HG03460 (cell line): ENCODE measurements at regions not wholly inside any gene's neighbourhood (a gene's known extent, or its start where the extent isn't known, plus 50 kb on each side); places are given as distances from the start of the nearest gene placed in this dataset.
A peak's percentile ranks its signal among the peaks of the same experiment; 100 is the strongest.

ENCODE experiments used
- ATAC-seq: cut with Tn5 transposase; IDR thresholded peaks from one replicate; pipeline ENCODE4 v1.9.1; 2021; ENCODE audit not compliant: unreplicated experiment

DNA sequence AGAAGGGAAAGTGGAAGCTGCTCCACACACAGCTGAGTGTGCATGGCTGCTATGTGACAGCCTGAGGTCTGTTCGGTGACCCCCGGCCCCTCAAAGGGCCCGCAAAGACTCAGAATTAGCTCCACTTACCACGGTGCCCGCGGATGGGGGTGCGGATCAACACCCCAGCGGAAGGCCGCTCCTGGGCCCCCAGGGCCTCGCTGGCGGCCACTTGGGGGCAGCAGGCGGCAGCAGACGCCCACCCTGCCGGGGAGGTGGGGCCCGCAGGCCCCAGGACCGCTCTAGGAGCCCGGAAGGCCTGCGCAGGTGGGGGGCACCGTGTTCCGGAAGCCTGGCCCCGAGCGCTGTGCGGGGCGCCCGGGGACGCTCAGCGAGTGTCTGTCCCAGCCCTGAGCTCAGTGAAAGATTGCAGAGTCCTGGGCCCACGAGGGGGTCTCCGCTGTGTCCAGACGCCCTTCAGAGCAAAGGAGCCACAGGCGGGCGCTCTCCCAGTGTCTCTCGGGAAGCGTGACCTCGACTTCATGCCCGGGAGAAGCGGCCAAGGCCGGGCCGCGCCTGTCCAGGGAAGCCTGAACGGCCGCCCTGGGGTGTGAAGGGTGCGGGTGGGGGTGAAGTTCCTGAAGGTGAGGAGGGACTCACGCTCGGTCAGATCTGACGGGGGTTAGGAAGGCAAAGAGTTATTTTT is 118.7 kb downstream of the VAPA start:
- ATAC-seq, result peak; percentile 67

DNA sequence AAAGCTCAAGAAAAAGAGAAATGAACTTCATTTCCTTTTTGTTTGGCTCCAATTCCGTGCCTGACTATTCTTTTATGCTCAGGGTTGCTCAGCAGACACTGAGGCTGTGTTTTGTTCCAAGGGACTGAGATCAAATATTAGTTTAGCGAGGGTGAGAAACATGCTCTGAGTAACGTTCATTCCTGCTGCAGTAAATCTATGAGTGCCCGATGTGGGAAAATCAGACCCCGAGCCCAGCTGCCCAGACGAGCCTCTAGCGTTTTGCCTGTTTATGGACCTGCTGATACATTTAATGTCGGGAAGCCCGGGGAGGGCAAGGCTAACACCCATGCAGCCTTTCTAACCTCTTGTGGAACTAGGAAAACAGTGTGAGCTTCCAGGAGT is 119.2 kb downstream of the VAPA start:
- no peak for ATAC-seq

DNA sequence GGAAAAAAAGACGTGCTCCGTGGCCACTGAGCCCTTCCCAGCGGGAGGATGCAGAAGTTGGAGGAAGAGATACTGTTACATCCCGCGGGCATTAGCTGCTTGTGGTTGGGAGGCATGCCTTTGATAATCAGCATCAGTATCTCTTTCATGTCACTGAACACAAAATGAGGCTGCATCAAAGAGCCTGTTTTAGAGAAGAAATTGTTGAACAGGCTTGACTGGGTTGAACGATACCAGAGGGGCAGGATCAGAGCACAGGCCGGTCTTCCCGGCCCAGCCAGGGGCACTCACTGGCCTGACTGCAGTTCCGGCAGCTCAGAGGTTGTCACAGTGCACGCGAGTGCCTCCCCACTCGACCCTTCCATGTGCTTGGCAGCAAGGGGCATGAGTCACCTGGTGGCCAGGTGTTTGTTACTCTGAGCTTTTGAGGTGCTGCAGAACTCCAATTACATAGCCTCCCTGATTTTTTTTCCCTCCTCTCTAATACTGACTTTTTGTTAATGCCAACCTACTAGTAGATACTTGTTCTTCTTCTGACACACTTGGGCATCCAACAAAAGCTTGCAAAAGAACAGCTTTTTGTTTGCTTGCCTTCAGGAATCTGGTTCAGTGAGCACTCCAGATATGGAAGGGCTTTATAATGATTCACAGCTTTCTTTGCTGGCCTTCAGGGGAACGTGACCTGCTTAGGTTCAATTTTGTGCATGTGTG is 121.6 kb downstream of the VAPA start:
- ATAC-seq, result no peak

GRCh38 chr18:10036479-10036878 is 122.7 kb downstream of the VAPA start:
- ATAC-seq, result no peak

DNA sequence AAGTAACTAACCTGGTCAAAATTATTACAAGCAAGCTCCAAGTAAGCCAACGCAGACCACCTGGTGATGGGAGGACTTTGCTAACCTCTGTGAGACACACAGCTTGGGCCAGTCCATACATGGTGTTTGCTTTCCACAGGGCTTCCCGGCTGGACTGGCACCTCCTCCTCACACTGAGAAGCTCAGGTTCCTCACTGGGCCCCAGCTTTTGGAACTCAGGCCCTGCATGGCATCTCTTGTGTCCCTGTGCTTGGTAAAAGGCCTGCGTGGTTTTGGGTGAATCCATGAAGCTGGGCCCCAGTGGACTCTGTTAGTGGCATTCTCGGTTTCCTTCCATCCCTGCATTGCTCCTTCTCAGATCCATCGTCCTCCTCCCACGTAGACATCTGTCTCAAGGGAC is 123.4 kb downstream of the VAPA start:
- ATAC-seq, result no peak

DNA sequence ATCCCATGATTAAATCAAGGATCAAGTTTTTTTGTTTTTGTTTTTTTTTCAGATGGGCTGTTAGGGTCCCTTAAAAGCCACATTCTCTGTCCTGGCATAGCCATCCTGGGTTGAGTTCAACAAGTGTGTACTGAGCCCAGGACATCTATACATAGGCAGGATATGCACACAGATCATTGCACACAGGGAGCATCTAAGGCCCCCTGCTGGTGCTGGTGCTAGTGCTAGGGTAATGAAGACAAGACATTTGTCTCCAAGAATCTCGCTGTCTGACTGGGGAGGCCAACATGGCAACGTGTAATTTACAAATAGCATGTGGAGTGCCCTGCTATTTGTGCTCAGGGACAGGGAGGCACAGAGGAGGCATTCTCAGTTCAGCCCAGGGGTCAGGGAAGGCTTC is 124.5 kb downstream of the VAPA start:
- ATAC-seq, result no peak

GRCh38 chr18:10040287-10041011 is 126.6 kb downstream of the VAPA start:
- no peak for ATAC-seq

- ATAC-seq, result no peak
These were observed 127.4 kb downstream of the VAPA start for GRCh38 chr18:10041180-10041579.

DNA sequence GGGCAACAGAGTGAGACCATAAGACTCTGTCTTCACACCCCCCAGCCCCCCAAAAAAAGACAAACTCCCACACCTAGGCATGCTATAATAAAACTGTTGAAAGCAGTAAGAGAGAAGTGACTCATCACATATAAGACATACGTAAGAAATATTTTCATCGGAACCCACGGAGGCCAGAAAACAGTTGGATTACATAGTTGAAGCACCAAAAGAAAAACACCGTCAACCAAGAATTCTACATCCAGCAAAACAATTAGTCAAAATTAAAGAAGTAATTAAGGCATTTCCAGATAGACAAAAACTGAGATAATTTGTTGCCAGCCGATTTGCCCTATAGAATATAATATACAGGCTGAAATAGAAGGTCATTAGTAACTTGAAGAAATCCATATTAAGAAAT is 128.7 kb downstream of the VAPA start:
- ATAC-seq, result no peak

GRCh38 chr18:10044054-10044453 is 130.2 kb downstream of the VAPA start:
- ATAC-seq, result no peak

DNA sequence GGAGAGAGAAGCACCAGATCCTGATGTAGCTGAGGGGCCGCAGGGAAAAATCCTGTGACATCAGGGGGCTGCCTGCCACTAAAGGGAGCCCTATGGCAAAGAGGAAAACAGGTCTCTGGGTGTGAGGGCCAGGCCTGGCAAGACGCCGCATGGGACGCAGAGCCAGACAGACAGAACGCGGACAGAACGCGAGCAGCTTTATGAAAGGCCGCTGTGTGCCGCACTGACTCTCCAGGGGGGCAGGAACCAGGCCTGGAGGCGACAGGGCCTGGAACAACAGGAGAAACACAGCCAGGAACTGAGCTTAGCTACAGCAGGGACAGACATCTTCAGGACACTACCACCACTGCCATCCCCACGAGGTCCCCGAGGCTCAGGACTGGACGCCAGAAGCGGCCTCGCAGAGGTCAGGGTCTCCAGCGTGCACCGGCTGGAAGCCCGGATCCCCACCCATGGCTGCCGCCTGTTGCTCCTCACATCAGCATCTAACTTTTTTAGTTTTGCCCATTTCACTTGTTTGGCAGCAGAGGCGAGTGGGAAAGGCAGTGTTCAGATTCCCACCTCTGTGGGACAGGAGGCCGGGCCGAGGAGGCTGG is 131.6 kb downstream of the VAPA start:
- ATAC-seq, result no peak

GRCh38 chr18:10046178-10046807 is 132.5 kb downstream of the VAPA start:
- ATAC-seq, result no peak

DNA sequence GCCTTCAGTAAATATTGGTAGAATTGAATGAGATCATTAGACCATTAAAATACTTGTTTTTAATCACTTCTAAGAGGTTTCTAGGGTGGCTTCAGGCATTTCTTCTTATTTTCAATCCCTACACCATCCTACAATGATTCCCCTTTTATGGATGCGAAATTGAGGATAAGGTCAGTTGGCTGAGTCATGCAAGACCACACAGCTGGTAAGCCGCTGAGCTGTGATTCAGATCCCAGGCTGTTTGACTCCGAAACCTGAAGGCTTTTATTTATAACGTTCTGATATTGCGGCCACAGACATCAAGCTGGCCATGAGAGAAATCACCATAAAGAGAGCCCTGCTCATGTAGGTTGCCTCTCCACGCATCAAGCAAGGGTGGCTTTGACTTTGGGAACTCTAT is 133.4 kb downstream of the VAPA start:
- no peak for ATAC-seq

GRCh38 chr18:10049747-10050146 is 135.9 kb downstream of the VAPA start:
- no peak for ATAC-seq

DNA sequence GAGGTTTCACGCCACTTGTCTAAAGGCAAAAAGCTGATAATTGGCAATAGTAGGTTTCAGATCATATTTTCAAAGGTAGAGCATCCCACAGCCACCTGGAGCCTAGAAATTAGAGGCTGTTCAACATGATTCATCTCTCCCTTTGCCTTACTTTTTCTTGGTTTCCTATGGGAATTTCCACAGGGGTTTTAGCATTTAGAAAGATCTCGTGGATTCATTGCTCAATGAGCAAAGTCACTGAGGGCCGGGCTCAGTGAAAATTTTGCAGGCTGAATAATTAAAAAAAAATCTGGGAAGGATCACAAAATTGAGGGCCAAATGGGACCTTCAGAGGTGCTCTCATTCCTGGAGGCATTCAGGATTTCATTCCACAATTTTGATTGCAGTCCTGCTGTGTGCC is 137.1 kb downstream of the VAPA start:
- ATAC-seq, result no peak

GRCh38 chr18:10051877-10052631 is 138.2 kb downstream of the VAPA start:
- ATAC-seq, result no peak

GRCh38 chr18:10052871-10053270 is 139.1 kb downstream of the VAPA start:
- no peak for ATAC-seq

- no peak for ATAC-seq
These were observed 140.0 kb downstream of the VAPA start for GRCh38 chr18:10053861-10054260.

- no peak for ATAC-seq
These were observed 140.6 kb downstream of the VAPA start for GRCh38 chr18:10054366-10054765.

DNA sequence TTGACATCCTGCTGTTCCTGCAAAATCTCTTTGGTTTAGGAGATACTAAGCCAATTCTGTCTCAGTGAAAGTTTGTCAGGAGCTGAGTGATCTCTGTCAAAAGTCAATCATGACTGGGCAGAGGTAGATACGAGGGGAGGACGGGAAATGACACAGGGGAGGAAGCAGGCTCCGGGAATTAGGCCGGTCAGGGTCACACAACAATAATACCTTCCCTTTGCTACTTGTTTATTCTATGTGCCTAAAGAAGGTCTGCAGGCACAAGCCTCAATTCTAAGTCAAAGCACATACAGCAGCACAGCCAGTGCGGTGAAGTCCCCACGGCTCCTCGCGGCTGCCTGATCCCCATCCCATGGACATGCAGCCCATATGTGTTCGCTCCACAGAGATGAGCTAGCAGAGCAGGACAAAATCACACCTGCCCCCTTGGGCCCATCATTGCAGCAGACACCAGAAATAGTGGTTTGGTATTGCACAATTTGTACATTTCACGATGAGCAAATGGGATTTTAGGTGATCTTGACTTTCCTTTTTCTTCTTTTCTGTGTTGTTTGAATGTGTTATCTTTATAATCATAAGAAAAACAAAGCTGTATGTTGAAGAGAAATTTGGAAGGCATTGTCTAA is 141.4 kb downstream of the VAPA start:
- ATAC-seq, result no peak
